Astrocyte of the cerebellum (primary cell): ENCODE measurements at regions not wholly inside any gene's neighbourhood (a gene's known extent, or its start where the extent isn't known, plus 50 kb on each side); places are given as distances from the start of the nearest gene placed in this dataset.
"Not testable (repeated sequence)": the region's sequence is repeated elsewhere in the genome, so short reads cannot be mapped to it uniquely, and the experiment has no call there.

Experiments
- DNase-seq: peaks from one replicate; pipeline ENCODE4 v3.0.0-alpha.2; 2011; ENCODE audit warnings: low read depth
- H3K4me3 ChIP-seq: 2 replicates; pipeline ENCODE4 v1.5.1; 2011; ENCODE audit warnings: mild to moderate bottlenecking, low read depth, low read length, moderate library complexity
- in situ Hi-C: cut with HindIII; loops from 2 replicates; pipeline ENCODE4 v1.10.0; 2017; ENCODE audit warnings: low sequenced_read_pairs
- TF ChIP-seq, protein P1 (sequence below): IDR thresholded peaks from 2 replicates; pipeline ENCODE4 v1.5.1; 2012; ENCODE audit warnings: low read length, low read depth, moderate library complexity, mild to moderate bottlenecking; ENCODE audit errors: missing control alignments

DNA sequence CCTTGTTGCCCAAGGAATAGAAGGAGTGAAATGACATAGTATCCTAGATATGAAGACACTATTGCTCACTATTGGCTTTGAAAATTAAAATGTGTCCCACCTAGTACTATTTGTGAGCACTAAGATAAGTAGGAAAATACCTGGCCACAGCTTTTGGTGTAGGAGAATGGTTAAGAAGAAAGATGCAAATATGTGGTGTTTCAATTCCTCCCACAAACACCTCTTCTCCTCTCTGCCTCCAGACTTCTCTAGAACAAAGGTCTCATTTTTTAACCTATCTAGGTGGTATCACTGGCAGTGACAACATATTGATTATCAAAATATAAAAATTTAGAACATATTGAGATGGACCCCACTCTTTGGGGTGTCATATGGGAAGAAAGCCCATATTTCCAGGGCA is 929.9 kb upstream of the FANCL start:
- H3K4me3 ChIP-seq = no peak overlapping the region
- DNase-seq = no peak
- in situ Hi-C loops = no loop called here
- TF ChIP-seq, protein P1, sequence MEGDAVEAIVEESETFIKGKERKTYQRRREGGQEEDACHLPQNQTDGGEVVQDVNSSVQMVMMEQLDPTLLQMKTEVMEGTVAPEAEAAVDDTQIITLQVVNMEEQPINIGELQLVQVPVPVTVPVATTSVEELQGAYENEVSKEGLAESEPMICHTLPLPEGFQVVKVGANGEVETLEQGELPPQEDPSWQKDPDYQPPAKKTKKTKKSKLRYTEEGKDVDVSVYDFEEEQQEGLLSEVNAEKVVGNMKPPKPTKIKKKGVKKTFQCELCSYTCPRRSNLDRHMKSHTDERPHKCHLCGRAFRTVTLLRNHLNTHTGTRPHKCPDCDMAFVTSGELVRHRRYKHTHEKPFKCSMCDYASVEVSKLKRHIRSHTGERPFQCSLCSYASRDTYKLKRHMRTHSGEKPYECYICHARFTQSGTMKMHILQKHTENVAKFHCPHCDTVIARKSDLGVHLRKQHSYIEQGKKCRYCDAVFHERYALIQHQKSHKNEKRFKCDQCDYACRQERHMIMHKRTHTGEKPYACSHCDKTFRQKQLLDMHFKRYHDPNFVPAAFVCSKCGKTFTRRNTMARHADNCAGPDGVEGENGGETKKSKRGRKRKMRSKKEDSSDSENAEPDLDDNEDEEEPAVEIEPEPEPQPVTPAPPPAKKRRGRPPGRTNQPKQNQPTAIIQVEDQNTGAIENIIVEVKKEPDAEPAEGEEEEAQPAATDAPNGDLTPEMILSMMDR = no peak

DNA sequence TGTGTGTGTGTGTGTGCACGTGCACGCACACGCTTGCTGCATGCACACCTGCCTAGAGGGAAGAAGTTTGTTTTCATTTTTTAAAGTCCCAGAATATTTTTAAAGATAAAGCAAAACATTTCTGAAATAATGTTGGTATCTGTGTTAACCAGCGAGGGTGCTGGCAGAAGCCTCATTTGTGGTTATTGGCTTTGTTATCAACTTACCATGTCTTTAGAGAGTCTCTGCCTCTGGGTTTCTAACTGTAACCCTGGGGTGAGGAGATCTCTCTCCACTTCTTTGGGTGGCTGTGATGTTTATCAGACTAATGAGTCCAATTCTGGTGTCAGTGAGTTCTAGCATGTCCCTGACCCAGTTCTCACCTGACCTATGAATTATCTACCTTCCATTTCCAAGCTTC is 927.6 kb upstream of the FANCL start:
- no peak overlapping the region for H3K4me3 ChIP-seq
- TF ChIP-seq, protein P1 = no peak
- in situ Hi-C loops = no loop called here
- DNase-seq = no peak

DNA sequence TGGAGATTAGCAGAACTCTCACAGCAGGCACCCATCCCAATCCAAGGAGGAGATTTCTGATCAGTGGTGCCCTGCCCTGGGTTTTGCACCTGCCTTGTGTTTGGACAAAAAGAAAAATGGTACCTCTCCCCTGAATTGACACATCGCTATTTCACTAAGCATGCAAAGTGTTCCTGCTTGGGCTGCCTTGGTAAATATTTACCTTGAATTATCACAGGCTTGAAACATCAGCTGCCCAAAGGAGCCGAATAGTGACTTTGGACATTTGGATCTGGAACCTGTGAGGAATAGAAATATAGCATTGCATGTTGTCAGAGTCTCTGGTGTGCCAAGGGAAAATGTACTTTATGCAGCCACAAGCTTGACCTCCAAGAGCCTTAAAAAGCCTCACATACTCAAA is 926.4 kb upstream of the FANCL start:
- in situ Hi-C loops = no loop called here
- H3K4me3 ChIP-seq = no peak overlapping the region
- TF ChIP-seq, protein P1 = no peak
- no peak for DNase-seq

DNA sequence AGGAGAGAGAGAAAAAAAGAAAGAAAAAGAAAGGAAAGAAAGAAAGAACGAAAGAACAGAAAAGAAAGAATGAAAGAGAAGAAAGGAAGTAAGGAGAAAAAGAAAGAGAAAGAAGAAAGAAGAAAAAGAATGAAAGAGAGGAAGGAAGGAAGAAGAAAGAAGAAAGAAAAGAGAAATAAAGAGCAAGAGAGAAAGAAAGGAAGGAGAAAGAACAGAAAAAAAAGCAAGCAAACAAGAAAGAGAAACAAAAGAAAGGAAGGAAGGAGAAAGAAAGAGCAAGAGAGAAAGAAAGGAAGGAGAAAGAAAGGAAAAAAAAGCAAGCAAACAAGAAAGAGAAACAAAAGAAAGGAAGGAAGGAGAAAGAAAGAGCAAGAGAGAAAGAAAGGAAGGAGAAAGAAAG is 916.8 kb upstream of the FANCL start:
- H3K4me3 ChIP-seq, DNase-seq, in situ Hi-C loops: not testable (repeated sequence)

DNA sequence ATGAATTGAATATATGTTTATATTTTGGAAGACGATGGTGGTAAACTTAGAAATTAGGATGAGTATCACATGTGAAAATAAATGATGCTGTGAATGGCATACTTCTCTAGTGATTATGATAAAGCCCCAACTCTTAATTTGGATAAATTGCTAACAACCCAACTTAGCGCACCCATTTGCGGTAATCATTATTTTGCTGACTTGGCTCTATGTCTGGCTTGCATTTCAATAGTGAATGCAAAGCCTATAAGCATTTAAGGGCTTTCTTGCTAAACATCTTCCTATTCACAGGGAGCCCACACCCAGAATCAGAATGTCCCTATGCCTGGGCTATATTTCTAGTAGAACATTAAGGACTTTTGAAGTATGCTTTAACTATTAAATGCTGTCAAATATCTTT is 910.7 kb upstream of the FANCL start:
- TF ChIP-seq, protein P1 = no peak
- in situ Hi-C loops = no loop called here
- H3K4me3 ChIP-seq = no peak overlapping the region
- DNase-seq = no peak

DNA sequence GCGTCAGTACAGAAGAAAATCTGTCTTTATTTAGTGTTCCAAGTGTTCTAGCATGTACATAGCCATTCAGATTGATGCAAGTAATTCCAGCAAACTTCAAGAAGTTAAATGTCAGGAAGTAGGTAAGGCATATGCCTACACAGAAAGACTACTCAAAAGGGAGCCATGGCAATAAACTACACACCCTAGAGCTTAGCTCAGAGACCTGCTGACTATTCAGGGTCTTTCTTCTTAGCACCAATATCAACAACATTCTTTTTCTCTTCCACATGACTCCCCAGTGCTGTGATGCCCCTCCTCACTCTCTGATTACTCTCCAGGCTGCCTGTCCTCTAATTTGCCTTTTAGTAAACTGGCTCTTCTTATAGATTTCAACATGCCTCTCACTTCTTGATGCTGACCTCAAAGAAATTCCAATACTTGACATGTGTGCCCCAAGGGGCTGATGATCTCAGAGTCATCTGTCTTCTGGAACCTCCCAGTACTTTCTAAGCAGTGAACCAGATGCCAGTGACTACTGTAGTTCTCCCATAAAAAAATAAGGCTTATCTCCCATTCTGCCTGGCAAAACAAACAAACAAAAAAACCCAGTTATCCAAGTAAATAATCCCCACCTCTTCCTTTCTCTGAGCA is 909.2 kb upstream of the FANCL start:
- no peak overlapping the region for H3K4me3 ChIP-seq
- no peak for DNase-seq
- TF ChIP-seq, protein P1 = no peak
- in situ Hi-C loops = no loop called here

DNA sequence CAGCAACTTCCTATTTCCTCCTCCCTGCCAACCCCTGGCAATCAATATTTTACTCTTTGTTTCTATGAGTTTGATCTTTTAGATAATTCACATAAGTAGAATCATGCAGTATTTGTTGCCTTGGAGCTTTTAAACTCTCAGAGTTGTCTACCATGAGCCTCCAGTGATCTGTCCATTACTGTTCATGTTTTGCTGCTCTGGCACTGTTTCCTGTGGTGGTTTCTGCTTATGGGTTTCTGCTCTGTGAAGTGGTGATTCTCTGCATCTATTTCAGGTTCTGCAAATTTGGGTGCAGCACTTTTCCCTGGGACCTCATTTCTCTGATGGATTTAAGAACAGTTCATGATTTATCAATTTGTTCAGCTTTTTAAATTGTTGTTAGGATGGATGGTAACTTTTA is 908.1 kb upstream of the FANCL start:
- DNase-seq = no peak
- TF ChIP-seq, protein P1 = no peak
- in situ Hi-C loops = no loop called here
- H3K4me3 ChIP-seq = no peak overlapping the region
